GM12878 (cell line): ENCODE measurements at regions not wholly inside any gene's neighbourhood (a gene's known extent, or its start where the extent isn't known, plus 50 kb on each side); places are given as distances from the start of the nearest gene placed in this dataset.

Source experiments
- ATAC-seq: fragments of 200-7000 bp; cut with Tn5 transposase; 3 replicates; pipeline ENCODE4 v1.9.1; 2020; ENCODE audit warnings: mild to moderate bottlenecking, moderate library complexity
- BruUV-seq: library from RNA; stranded (reverse); fragments of 400-500 nt; replicated peaks from 2 replicates; lab custom pipeline; 2021; lab: Mats Ljungman, UMichigan
- CTCF ChIA-PET: fragments of 300-600 bp; sonication (Branson Sonifier 250); formaldehyde crosslinking; extraction: SDS; loops from one replicate; lab custom pipeline; 2021; ENCODE audit warnings: inconsistent platforms; lab: Yijun Ruan, JAX
- POLR2A ChIA-PET: fragments of 350-600 bp; formaldehyde crosslinking; extraction: SDS; loops from one replicate; lab custom pipeline; 2021; ENCODE audit warnings: inconsistent platforms; lab: Charles Lee
- RAD21 ChIA-PET: fragments of 300-600 bp; sonication (Branson Sonifier 250); formaldehyde crosslinking; loops from one replicate; lab custom pipeline; 2023; ENCODE audit warnings: antibody characterized with exemption; ENCODE audit not compliant: unreplicated experiment; lab: Charles Lee
- SMC1A ChIA-PET: fragments of 300-600 bp; sonication (Branson Sonifier 250); formaldehyde crosslinking; loops from one replicate; lab custom pipeline; 2023; ENCODE audit not compliant: unreplicated experiment, uncharacterized antibody; lab: Charles Lee
- DNase-seq: peaks from one replicate; pipeline ENCODE4 v3.0.0-alpha.2; 2011; ENCODE audit warnings: low read depth, low spot score
- FAIRE-seq: peaks from 3 replicates; lab custom pipeline; 2011; peaks lifted over from hg19 to GRCh38; lab: Jason Lieb, UNC
- H2AFZ ChIP-seq: 2 replicates; pipeline ENCODE4 v1.6.0; 2011; ENCODE audit warnings: low read depth, low read length, control low read depth; ENCODE audit not compliant: control insufficient read depth
- H3K27ac ChIP-seq: 2 replicates; pipeline ENCODE4 v1.5.1; 2011; ENCODE audit warnings: control low read depth; ENCODE audit not compliant: control insufficient read depth, insufficient read depth
- H3K27me3 ChIP-seq, 2 experiments: replicated peaks in 1 of 2; 2 replicates each; pipeline versions ENCODE4 v1.6.0 to v1.6.1; 2011; ENCODE audit warnings: low read length in 1 of 2; ENCODE audit not compliant: control insufficient read depth in 2 of 2, insufficient read depth in 2 of 2
- H3K36me3 ChIP-seq, 2 experiments: 2 replicates each; pipeline ENCODE4 v1.5.1; 2011; ENCODE audit warnings: low read length in 1 of 2; ENCODE audit not compliant: control insufficient read depth in 2 of 2, insufficient read depth in 2 of 2
- H3K4me1 ChIP-seq: 2 replicates; pipeline ENCODE4 v1.6.1; 2011; ENCODE audit warnings: mild to moderate bottlenecking, low read length, moderate library complexity, mixed read lengths; ENCODE audit not compliant: control insufficient read depth, insufficient read depth
- H3K4me2 ChIP-seq: 2 replicates; pipeline ENCODE4 v1.6.0; 2011; ENCODE audit warnings: control low read depth; ENCODE audit not compliant: control insufficient read depth, insufficient read depth
- H3K4me3 ChIP-seq: fragments of 200-600 bp; sonication (generic); 2 replicates; pipeline ENCODE4 v1.5.1; 2016
- H3K79me2 ChIP-seq: 2 replicates; pipeline ENCODE4 v1.6.0; 2011; ENCODE audit warnings: low read length; ENCODE audit not compliant: control insufficient read depth, insufficient read depth
- H3K9ac ChIP-seq: 2 replicates; pipeline ENCODE4 v1.8.0; 2011; ENCODE audit warnings: low read length, control low read depth, mixed read lengths; ENCODE audit not compliant: control insufficient read depth, insufficient read depth
- H3K9me3 ChIP-seq: replicated peaks from 3 replicates; pipeline ENCODE4 v1.5.1; 2011; ENCODE audit warnings: mild to moderate bottlenecking, low read length; ENCODE audit not compliant: control insufficient read depth, insufficient read depth
- H4K20me1 ChIP-seq: 2 replicates; pipeline ENCODE4 v1.6.0; 2011; ENCODE audit not compliant: control insufficient read depth, insufficient read depth
- CBX5 ChIP-seq: sonication (generic); IDR thresholded peaks from 2 replicates; pipeline ENCODE4 v1.6.1; 2016; ENCODE audit warnings: low read depth, moderate library complexity, mild to moderate bottlenecking, inconsistent platforms
- CHD4 ChIP-seq: fragments of 200-600 bp; sonication (generic); IDR thresholded peaks from 2 replicates; pipeline ENCODE4 v1.6.1; 2016; ENCODE audit warnings: mild to moderate bottlenecking
- CREB1 ChIP-seq: IDR thresholded peaks from 2 replicates; pipeline ENCODE4 v1.6.1; 2012; ENCODE audit warnings: low read depth, mild to moderate bottlenecking, inconsistent platforms
- CREM ChIP-seq: IDR thresholded peaks from 2 replicates; pipeline ENCODE4 v1.6.1; 2014; ENCODE audit warnings: antibody characterized with exemption, low read depth
- EGR1 ChIP-seq, 2 experiments: IDR thresholded peaks; 1 replicate in 1 of 2; 2 replicates in 1 of 2; pipeline ENCODE4 v1.6.1; 2011 to 2012; ENCODE audit warnings: low read depth in 2 of 2, low read length in 2 of 2, borderline replicate concordance in 1 of 2, mild to moderate bottlenecking in 1 of 2, moderate library complexity in 1 of 2
- GATAD2B ChIP-seq: fragments of 450-650 bp; conservative IDR thresholded peaks from 2 replicates; pipeline ENCODE4 v1.6.1; 2017; ENCODE audit warnings: low read depth, mild to moderate bottlenecking, moderate library complexity
- HDAC2 ChIP-seq: fragments of 200-600 bp; sonication (generic); IDR thresholded peaks from 2 replicates; pipeline ENCODE4 v1.6.1; 2017
- HDGF ChIP-seq: fragments of 450-650 bp; IDR thresholded peaks from 2 replicates; pipeline ENCODE4 v1.6.1; 2016; ENCODE audit warnings: antibody characterized with exemption
- LARP7 ChIP-seq: fragments of 450-650 bp; IDR thresholded peaks from 2 replicates; pipeline ENCODE4 v1.6.1; 2017; ENCODE audit warnings: mild to moderate bottlenecking
- MEF2A ChIP-seq: IDR thresholded peaks from 2 replicates; pipeline ENCODE4 v1.6.1; 2011; ENCODE audit warnings: low read depth, mild to moderate bottlenecking, low read length, moderate library complexity; ENCODE audit not compliant: insufficient read depth
- MTA3 ChIP-seq: IDR thresholded peaks from 2 replicates; pipeline ENCODE4 v1.6.1; 2012; ENCODE audit warnings: low read length, inconsistent platforms, borderline replicate concordance
- NFYB ChIP-seq: IDR thresholded peaks from 2 replicates; pipeline ENCODE4 v1.6.1; 2011; ENCODE audit warnings: low read depth, mild to moderate bottlenecking, low read length, improper control_type of control experiment, moderate library complexity; ENCODE audit not compliant: insufficient read depth
- NKRF ChIP-seq: fragments of 450-650 bp; conservative IDR thresholded peaks from 2 replicates; pipeline ENCODE4 v1.6.1; 2017; ENCODE audit warnings: mild to moderate bottlenecking, moderate library complexity
- NR2C2 ChIP-seq: IDR thresholded peaks from 2 replicates; pipeline ENCODE4 v1.6.1; 2011; ENCODE audit warnings: borderline replicate concordance, low read depth; ENCODE audit not compliant: control insufficient read depth, insufficient read length
- PKNOX1 ChIP-seq: fragments of 450-650 bp; IDR thresholded peaks from 2 replicates; pipeline ENCODE4 v1.6.1; 2016; ENCODE audit warnings: mild to moderate bottlenecking
- POLR2AphosphoS5 ChIP-seq: IDR thresholded peaks from 2 replicates; pipeline ENCODE4 v1.6.1; 2011; ENCODE audit warnings: mild to moderate bottlenecking, low read length, inconsistent platforms
- RUNX3 ChIP-seq: IDR thresholded peaks from 2 replicates; pipeline ENCODE4 v1.6.1; 2012; ENCODE audit warnings: low read length, inconsistent platforms
- ZZZ3 ChIP-seq: IDR thresholded peaks from 2 replicates; pipeline ENCODE4 v1.6.1; 2011; ENCODE audit warnings: low read depth; ENCODE audit not compliant: control insufficient read depth, insufficient read length
- WGBS: methylation state at CpG from one replicate; pipeline ENCODE4 v1.1.6; 2016; ENCODE audit warnings: low lambda C conversion rate; ENCODE audit not compliant: insufficient replicate concordance, insufficient coverage; ENCODE audit errors: missing lambda C conversion rate; 5-methylcytosine and 5-hydroxymethylcytosine counted together
- in situ Hi-C: fragments of 300-500 bp; cut with MboI; formaldehyde crosslinking; loops from 9 replicates; pipeline ENCODE4 v1.14.3; 2018; ENCODE audit warnings: mixed read lengths
- intact Hi-C: fragments of 100-400 bp; cut with micrococcal nuclease; formaldehyde crosslinking; loops from one replicate; pipeline ENCODE4 v1.14.2; 2022; ENCODE audit not compliant: unreplicated experiment
- TF ChIP-seq, protein P1 (sequence below): IDR thresholded peaks from 2 replicates; pipeline ENCODE4 v1.6.1; 2012; ENCODE audit warnings: low read depth, low read length, improper control_type of control experiment
- TF ChIP-seq, protein P2 (sequence below): IDR thresholded peaks from 2 replicates; pipeline ENCODE4 v1.6.1; 2011; ENCODE audit warnings: low read depth, mild to moderate bottlenecking, low read length, moderate library complexity, borderline replicate concordance; ENCODE audit errors: extremely low read depth

DNA sequence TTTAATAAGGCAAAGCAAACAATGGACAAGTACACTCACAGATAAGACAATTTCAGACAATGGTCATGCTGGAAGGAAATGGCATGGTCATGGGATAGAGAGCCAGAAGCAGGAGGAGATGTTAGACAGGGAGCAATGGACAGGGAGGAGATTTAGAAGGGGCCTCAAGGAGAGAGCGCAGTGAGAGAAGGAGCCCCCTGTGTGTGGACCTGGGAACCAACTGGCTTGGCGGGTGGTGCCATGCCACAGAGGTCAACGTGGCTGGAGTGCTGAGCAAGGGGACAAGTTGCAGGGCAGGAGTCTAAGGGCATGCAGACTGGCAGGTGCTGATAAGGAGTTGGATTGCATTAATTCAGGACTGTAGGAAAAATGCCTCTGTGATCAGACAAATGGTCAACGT lies 75.3 kb upstream of the UQCRFS1 start:
- Histone ChIP-seq H3K4me2 (no peak overlapping the region), H3K79me2 (no peaks in the 10 kb centered on the region), H3K27me3 (no peaks in the 10 kb centered on the region), H3K9me3 (no peaks in the 10 kb centered on the region), H3K27ac (no peak overlapping the region), H4K20me1 (no peaks in the 10 kb centered on the region), H3K4me3 (no peak overlapping the region), H3K9ac (no peak overlapping the region), H2AFZ (no peak overlapping the region), H3K4me1 (no peaks in the 10 kb centered on the region), H3K36me3 (no peaks in the 10 kb centered on the region)
- FAIRE-seq (no peak), DNase-seq (no peak), ATAC-seq (no peak)
- intact Hi-C loops, result no loop called here
- POLR2A ChIA-PET, result no interaction called here
- in situ Hi-C loops, result no loop called here
- CTCF ChIA-PET, result no interaction called here
- BruUV-seq, result no TSS peak
- WGBS, result 37% methylated on average over 4 of the region's 4 CpGs
- RAD21 ChIA-PET, result no interaction called here
- SMC1A ChIA-PET, result no interaction called here
- no peak for TF ChIP-seq CHD4
- TF ChIP-seq POLR2AphosphoS5, result no peak
- TF ChIP-seq NFYB, result no peak
- no peak for TF ChIP-seq MTA3
- TF ChIP-seq HDAC2, result no peak
- TF ChIP-seq CBX5, result no peak
- no peak for TF ChIP-seq HDGF
- TF ChIP-seq ZZZ3, result no peak
- TF ChIP-seq CREM, result no peak
- no peak for TF ChIP-seq MEF2A
- TF ChIP-seq RUNX3, result no peak
- TF ChIP-seq, protein P1, sequence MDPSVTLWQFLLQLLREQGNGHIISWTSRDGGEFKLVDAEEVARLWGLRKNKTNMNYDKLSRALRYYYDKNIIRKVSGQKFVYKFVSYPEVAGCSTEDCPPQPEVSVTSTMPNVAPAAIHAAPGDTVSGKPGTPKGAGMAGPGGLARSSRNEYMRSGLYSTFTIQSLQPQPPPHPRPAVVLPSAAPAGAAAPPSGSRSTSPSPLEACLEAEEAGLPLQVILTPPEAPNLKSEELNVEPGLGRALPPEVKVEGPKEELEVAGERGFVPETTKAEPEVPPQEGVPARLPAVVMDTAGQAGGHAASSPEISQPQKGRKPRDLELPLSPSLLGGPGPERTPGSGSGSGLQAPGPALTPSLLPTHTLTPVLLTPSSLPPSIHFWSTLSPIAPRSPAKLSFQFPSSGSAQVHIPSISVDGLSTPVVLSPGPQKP, result no peak
- no peak for TF ChIP-seq NR2C2
- no peak for TF ChIP-seq LARP7
- TF ChIP-seq EGR1 (IDR thresholded peaks at IDR 0.05; ENCODE audit: borderline replicate concordance in 1 of 2, low read depth in 2 of 2, low read length in 2 of 2), result no peak
- TF ChIP-seq PKNOX1, result no peak
- TF ChIP-seq GATAD2B, result no peak
- TF ChIP-seq, protein P2, sequence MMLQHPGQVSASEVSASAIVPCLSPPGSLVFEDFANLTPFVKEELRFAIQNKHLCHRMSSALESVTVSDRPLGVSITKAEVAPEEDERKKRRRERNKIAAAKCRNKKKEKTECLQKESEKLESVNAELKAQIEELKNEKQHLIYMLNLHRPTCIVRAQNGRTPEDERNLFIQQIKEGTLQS, result no peak
- no peak for TF ChIP-seq CREB1
- no peak for TF ChIP-seq NKRF
